Osteoblast (primary cell): ENCODE measurements at regions not wholly inside any gene's neighbourhood (a gene's known extent, or its start where the extent isn't known, plus 50 kb on each side); places are given as distances from the start of the nearest gene placed in this dataset.

Experiments used
- DNase-seq: peaks from one replicate; pipeline ENCODE4 v3.0.0; 2011; ENCODE audit warnings: low spot score, mixed read lengths; ENCODE audit not compliant: insufficient read length; ENCODE audit errors: missing footprints
- H2AFZ ChIP-seq: 2 replicates; pipeline ENCODE4 v1.6.0; 2011; ENCODE audit warnings: mild to moderate bottlenecking, low read length
- H3K27ac ChIP-seq: 2 replicates; pipeline ENCODE4 v1.5.1; 2011; ENCODE audit warnings: mild to moderate bottlenecking, low read depth, low read length, moderate library complexity
- H3K27me3 ChIP-seq: 2 replicates; pipeline ENCODE4 v1.6.0; 2012; ENCODE audit warnings: mild to moderate bottlenecking, control low read depth, inconsistent platforms, low read length, moderate library complexity; ENCODE audit not compliant: insufficient read depth
- H3K36me3 ChIP-seq: 2 replicates; pipeline ENCODE4 v1.5.1; 2011; ENCODE audit warnings: mild to moderate bottlenecking, low read length, control low read depth, moderate library complexity; ENCODE audit not compliant: insufficient read depth
- H3K4me1 ChIP-seq: 2 replicates; pipeline ENCODE4 v1.5.1; 2011; ENCODE audit warnings: mild to moderate bottlenecking, low read length, control low read depth, moderate library complexity; ENCODE audit not compliant: insufficient read depth
- H3K4me2 ChIP-seq: 2 replicates; pipeline ENCODE4 v1.6.0; 2011; ENCODE audit warnings: mild to moderate bottlenecking, low read length; ENCODE audit not compliant: insufficient read depth
- H3K4me3 ChIP-seq: fragments of 200-600 bp; sonication (generic); 3 replicates; pipeline ENCODE4 v1.5.1; 2012; ENCODE audit warnings: mild to moderate bottlenecking, low read length, inconsistent platforms; ENCODE audit not compliant: insufficient read depth
- H3K79me2 ChIP-seq: 2 replicates; pipeline ENCODE4 v1.6.0; 2012; ENCODE audit warnings: mild to moderate bottlenecking, low read length, control low read depth, inconsistent platforms; ENCODE audit not compliant: insufficient read depth
- H3K9me3 ChIP-seq: 2 replicates; pipeline ENCODE4 v1.5.1; 2011; ENCODE audit warnings: low read depth, low read length, control low read depth
- H4K20me1 ChIP-seq: 2 replicates; pipeline ENCODE4 v1.6.0; 2012; ENCODE audit warnings: mild to moderate bottlenecking, low read length, control low read depth; ENCODE audit not compliant: insufficient read depth
- CTCF ChIP-seq: IDR thresholded peaks from 2 replicates; pipeline ENCODE4 v1.5.1; 2011; ENCODE audit warnings: mild to moderate bottlenecking, low read depth, low read length, moderate library complexity; ENCODE audit errors: extremely low read depth

- H3K27ac ChIP-seq: no peak overlapping the region
- no peak overlapping the region for H3K4me2 ChIP-seq
- no peaks in the 10 kb centered on the region for H3K79me2 ChIP-seq
- no peaks in the 10 kb centered on the region for H4K20me1 ChIP-seq
- H3K4me3 ChIP-seq: no peak overlapping the region
- no peaks in the 10 kb centered on the region for H3K4me1 ChIP-seq
- H2AFZ ChIP-seq: no peak overlapping the region
- no peak for DNase-seq
- no peak for TF ChIP-seq CTCF
- no peaks in the 10 kb centered on the region for H3K36me3 ChIP-seq
- no peaks in the 10 kb centered on the region for H3K9me3 ChIP-seq
- H3K27me3 ChIP-seq: peaks cover 27% of the 10 kb centered on the region
Measured at GRCh38 chr4:16382571-16382970, 156.3 kb upstream of the TAPT1 start.

GRCh38 chr4:16377887-16378286 lies 151.6 kb upstream of the TAPT1 start:
- TF ChIP-seq CTCF: no peak
- no peaks in the 10 kb centered on the region for H3K4me1 ChIP-seq
- no peak overlapping the region for H3K27ac ChIP-seq
- no peaks in the 10 kb centered on the region for H3K36me3 ChIP-seq
- H3K79me2 ChIP-seq: no peaks in the 10 kb centered on the region
- no peak overlapping the region for H2AFZ ChIP-seq
- H3K4me3 ChIP-seq: no peak overlapping the region
- peaks cover 16% of the 10 kb centered on the region for H3K27me3 ChIP-seq
- no peaks in the 10 kb centered on the region for H4K20me1 ChIP-seq
- no peak overlapping the region for H3K4me2 ChIP-seq
- DNase-seq: no peak
- H3K9me3 ChIP-seq: no peaks in the 10 kb centered on the region

GRCh38 chr4:16365036-16365569 lies 138.8 kb upstream of the TAPT1 start:
- Histone ChIP-seq H3K4me1 (no peaks in the 10 kb centered on the region), H3K4me2 (no peak overlapping the region), H3K27ac (no peak overlapping the region), H3K9me3 (no peaks in the 10 kb centered on the region), H3K79me2 (no peaks in the 10 kb centered on the region), H4K20me1 (no peaks in the 10 kb centered on the region), H3K36me3 (no peaks in the 10 kb centered on the region), H3K27me3 (peaks cover 4% of the 10 kb centered on the region), H3K4me3 (no peak overlapping the region), H2AFZ (no peak overlapping the region)
- peak; percentile 15 for DNase-seq
- no peak for TF ChIP-seq CTCF

GRCh38 chr4:16360694-16361262 lies 134.5 kb upstream of the TAPT1 start:
- TF ChIP-seq CTCF: no peak
- Histone ChIP-seq H3K27ac (no peak overlapping the region), H3K36me3 (no peaks in the 10 kb centered on the region), H2AFZ (no peak overlapping the region), H3K4me2 (no peak overlapping the region), H3K4me1 (no peaks in the 10 kb centered on the region), H3K9me3 (no peaks in the 10 kb centered on the region), H3K79me2 (no peaks in the 10 kb centered on the region), H3K4me3 (no peak overlapping the region), H4K20me1 (no peaks in the 10 kb centered on the region), H3K27me3 (peaks cover 14% of the 10 kb centered on the region)
- DNase-seq: no peak
